ENCODE measurements at regions not wholly inside any gene's neighbourhood (a gene's known extent, or its start where the extent isn't known, plus 50 kb on each side); places are given as distances from the start of the nearest gene placed in this dataset.

GRCh38 chr20:24407151-24407550 is 62.3 kb upstream of the SYNDIG1 start:
- no peak for TF ChIP-seq CTCF (IDR thresholded peaks at IDR 0.05)
- TF ChIP-seq POLR2A (IDR thresholded peaks at IDR 0.05), result no peak
